GM06990 (cell line): ENCODE measurements at regions not wholly inside any gene's neighbourhood (a gene's known extent, or its start where the extent isn't known, plus 50 kb on each side); places are given as distances from the start of the nearest gene placed in this dataset.
"Not testable (repeated sequence)": the region's sequence is repeated elsewhere in the genome, so short reads cannot be mapped to it uniquely, and the experiment has no call there.

ENCODE experiments used
- DNase-seq: peaks from one replicate; pipeline ENCODE4 v3.0.0-alpha.2; 2011; ENCODE audit not compliant: insufficient read length; ENCODE audit errors: extremely low read depth
- H3K27me3 ChIP-seq: replicated peaks from 2 replicates; pipeline ENCODE4 v1.6.0; 2011; ENCODE audit warnings: low read length; ENCODE audit not compliant: control insufficient read depth, insufficient read depth
- H3K36me3 ChIP-seq: 2 replicates; pipeline ENCODE4 v1.5.1; 2011; ENCODE audit warnings: low read length; ENCODE audit not compliant: control insufficient read depth, insufficient read depth
- H3K4me3 ChIP-seq: replicated peaks from 2 replicates; pipeline ENCODE4 v1.5.1; 2011; ENCODE audit warnings: low read depth, mild to moderate bottlenecking, control low read depth, low read length
- CTCF ChIP-seq: IDR thresholded peaks from 2 replicates; pipeline ENCODE4 v1.5.1; 2011; ENCODE audit warnings: low read length, control low read depth, mild to moderate bottlenecking, inconsistent platforms; ENCODE audit not compliant: insufficient read depth, poor library complexity, severe bottlenecking

- H3K36me3 ChIP-seq, result no peaks in the 10 kb centered on the region
- H3K4me3 ChIP-seq, result no peak overlapping the region
- no peak for DNase-seq
- no peaks in the 10 kb centered on the region for H3K27me3 ChIP-seq
- TF ChIP-seq CTCF, result no peak
Measured at GRCh38 chr4:165569031-165569430, 190.2 kb downstream of the CPE start.

GRCh38 chr4:165571476-165571875 lies 192.7 kb downstream of the CPE start:
- H3K4me3 ChIP-seq, DNase-seq, H3K36me3 ChIP-seq, H3K27me3 ChIP-seq: not testable (repeated sequence)

- DNase-seq, result no peak
- Histone ChIP-seq H3K36me3 (no peaks in the 10 kb centered on the region), H3K4me3 (no peak overlapping the region), H3K27me3 (no peaks in the 10 kb centered on the region; the same call in 1 of the 2 replicates)
- no peak for TF ChIP-seq CTCF
Measured at GRCh38 chr4:165580351-165580905, 201.6 kb downstream of the CPE start.

- DNase-seq, result no peak
- no peak for TF ChIP-seq CTCF
Measured at GRCh38 chr4:165583341-165583740, 204.5 kb downstream of the CPE start.

GRCh38 chr4:165584916-165585315 lies 206.1 kb downstream of the CPE start:
- TF ChIP-seq CTCF, result no peak
- Histone ChIP-seq H3K27me3 (no peaks in the 10 kb centered on the region; the same call in 1 of the 2 replicates), H3K36me3 (no peaks in the 10 kb centered on the region), H3K4me3 (no peak overlapping the region)
- no peak for DNase-seq

More at GRCh38 chr4:165583341-165583740, 204.5 kb downstream of the CPE start:
- Histone ChIP-seq H3K27me3 (no peaks in the 10 kb centered on the region; the same call in 1 of the 2 replicates), H3K4me3 (no peak overlapping the region), H3K36me3 (no peaks in the 10 kb centered on the region)

- no peak for DNase-seq
- Histone ChIP-seq H3K36me3 (no peaks in the 10 kb centered on the region), H3K4me3 (no peak overlapping the region), H3K27me3 (no peaks in the 10 kb centered on the region)
- no peak for TF ChIP-seq CTCF
Measured at GRCh38 chr4:165588534-165589315, 209.9 kb downstream of the CPE start.
